SU-DHL-6 (cell line): ENCODE measurements at regions not wholly inside any gene's neighbourhood (a gene's known extent, or its start where the extent isn't known, plus 50 kb on each side); places are given as distances from the start of the nearest gene placed in this dataset.

Source experiments
- EZH2phosphoT487 ChIP-seq: fragments of 200-600 bp; sonication (generic), shearing (Covaris generic); conservative IDR thresholded peaks from 2 replicates; pipeline ENCODE4 v1.6.1; 2018; ENCODE audit warnings: mild to moderate bottlenecking, antibody characterized with exemption, low read length, moderate library complexity, mixed read lengths
- TF ChIP-seq, protein P1 (sequence below): fragments of 200-600 bp; sonication (generic); IDR thresholded peaks from one replicate; pipeline ENCODE4 v1.5.1; 2017; ENCODE audit warnings: antibody characterized with exemption, mild to moderate bottlenecking, low read length, moderate library complexity; ENCODE audit not compliant: insufficient read depth, poor library complexity, severe bottlenecking

DNA sequence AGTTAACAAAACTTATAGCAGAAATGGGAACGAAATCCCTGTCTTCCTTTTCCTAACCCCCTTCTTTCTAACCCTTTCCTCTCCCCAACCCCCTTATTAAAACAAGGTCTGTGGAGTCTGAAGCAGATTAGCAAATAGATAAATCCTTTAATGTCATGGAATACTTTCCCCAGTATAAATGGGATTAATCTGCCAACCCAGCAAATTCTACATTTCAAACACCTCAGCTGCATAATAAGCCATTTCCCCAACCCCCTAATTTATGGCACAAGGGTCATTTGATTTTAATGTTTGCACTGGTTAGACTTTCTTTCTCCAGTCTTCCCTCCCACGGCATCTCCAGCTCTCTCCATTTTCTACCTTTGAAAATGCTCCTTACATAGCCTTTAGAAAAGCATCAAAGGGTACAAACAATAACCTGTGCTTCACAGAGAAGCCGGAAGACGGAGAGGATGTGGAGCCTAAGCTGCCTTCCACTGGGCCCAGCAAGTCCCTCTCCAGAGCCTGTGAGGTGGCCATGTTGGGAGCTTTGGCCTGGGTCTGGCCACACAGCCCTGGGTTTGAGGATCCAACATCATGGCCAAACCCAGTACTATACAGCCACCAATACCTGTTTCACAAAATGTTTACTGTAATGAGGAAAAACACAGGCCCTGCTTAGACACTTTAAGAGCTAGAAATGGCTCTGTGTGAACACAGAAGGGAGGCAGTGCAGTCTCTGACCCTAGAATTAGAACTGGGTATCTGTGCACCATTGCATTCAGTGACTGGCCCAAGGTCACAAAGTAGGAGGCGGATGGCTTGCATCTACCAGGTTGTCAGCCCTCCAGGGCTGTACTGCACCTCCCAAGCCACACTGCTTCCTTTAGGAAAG lies 56.9 kb upstream of the SPRY1 start:
- TF ChIP-seq, protein P1, sequence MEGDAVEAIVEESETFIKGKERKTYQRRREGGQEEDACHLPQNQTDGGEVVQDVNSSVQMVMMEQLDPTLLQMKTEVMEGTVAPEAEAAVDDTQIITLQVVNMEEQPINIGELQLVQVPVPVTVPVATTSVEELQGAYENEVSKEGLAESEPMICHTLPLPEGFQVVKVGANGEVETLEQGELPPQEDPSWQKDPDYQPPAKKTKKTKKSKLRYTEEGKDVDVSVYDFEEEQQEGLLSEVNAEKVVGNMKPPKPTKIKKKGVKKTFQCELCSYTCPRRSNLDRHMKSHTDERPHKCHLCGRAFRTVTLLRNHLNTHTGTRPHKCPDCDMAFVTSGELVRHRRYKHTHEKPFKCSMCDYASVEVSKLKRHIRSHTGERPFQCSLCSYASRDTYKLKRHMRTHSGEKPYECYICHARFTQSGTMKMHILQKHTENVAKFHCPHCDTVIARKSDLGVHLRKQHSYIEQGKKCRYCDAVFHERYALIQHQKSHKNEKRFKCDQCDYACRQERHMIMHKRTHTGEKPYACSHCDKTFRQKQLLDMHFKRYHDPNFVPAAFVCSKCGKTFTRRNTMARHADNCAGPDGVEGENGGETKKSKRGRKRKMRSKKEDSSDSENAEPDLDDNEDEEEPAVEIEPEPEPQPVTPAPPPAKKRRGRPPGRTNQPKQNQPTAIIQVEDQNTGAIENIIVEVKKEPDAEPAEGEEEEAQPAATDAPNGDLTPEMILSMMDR = no peak
- no peak for TF ChIP-seq EZH2phosphoT487
